Osteocyte (in vitro differentiated cells): ENCODE measurements at regions not wholly inside any gene's neighbourhood (a gene's known extent, or its start where the extent isn't known, plus 50 kb on each side); places are given as distances from the start of the nearest gene placed in this dataset.
A peak's percentile ranks its signal among the peaks of the same experiment; 100 is the strongest.

ENCODE experiments used
- DNase-seq: peaks from one replicate; pipeline ENCODE4 v3.0.0; 2021; ENCODE audit warnings: mixed read lengths; ENCODE audit not compliant: unreplicated experiment; ENCODE audit errors: extremely low spot score
- H3K27ac Mint-ChIP-seq: one replicate; pipeline ENCODE4 v1.8.0; 2021; ENCODE audit warnings: mild to moderate bottlenecking, mixed read lengths; ENCODE audit not compliant: unreplicated experiment
- H3K27me3 Mint-ChIP-seq: one replicate; pipeline ENCODE4 v1.8.0; 2021; ENCODE audit warnings: mixed read lengths; ENCODE audit not compliant: unreplicated experiment
- H3K36me3 Mint-ChIP-seq: one replicate; pipeline ENCODE4 v1.8.0; 2021; ENCODE audit warnings: mixed read lengths; ENCODE audit not compliant: unreplicated experiment
- H3K4me1 Mint-ChIP-seq: one replicate; pipeline ENCODE4 v1.8.0; 2021; ENCODE audit warnings: mixed read lengths; ENCODE audit not compliant: unreplicated experiment
- H3K4me3 Mint-ChIP-seq: one replicate; pipeline ENCODE4 v1.8.0; 2021; ENCODE audit warnings: mild to moderate bottlenecking, moderate library complexity, mixed read lengths; ENCODE audit not compliant: unreplicated experiment
- H3K9me3 Mint-ChIP-seq: one replicate; pipeline ENCODE4 v1.8.0; 2021; ENCODE audit warnings: mixed read lengths; ENCODE audit not compliant: unreplicated experiment
- CTCF ChIP-seq: fragments of 200-600 bp; sonication (generic); IDR thresholded peaks from 2 replicates; pipeline ENCODE4 v1.5.0; 2021; ENCODE audit warnings: antibody characterized with exemption, mild to moderate bottlenecking, moderate library complexity

- peak; percentile 69 for TF ChIP-seq CTCF
- H3K27me3 Mint-ChIP-seq: peaks cover 5% of the 10 kb centered on the region
- H3K4me3 Mint-ChIP-seq: no peak overlapping the region
These were observed 77.6 kb upstream of the CHRM3 start for GRCh38 chr1:239308701-239309333.

GRCh38 chr1:239307886-239308285, 78.5 kb upstream of the CHRM3 start:
- no peaks in the 10 kb centered on the region for H3K4me1 Mint-ChIP-seq
- TF ChIP-seq CTCF: no peak
- H3K27ac Mint-ChIP-seq: no peak overlapping the region
- H3K36me3 Mint-ChIP-seq: no peaks in the 10 kb centered on the region
- peaks cover 5% of the 10 kb centered on the region for H3K27me3 Mint-ChIP-seq
- no peak overlapping the region for H3K4me3 Mint-ChIP-seq
- no peaks in the 10 kb centered on the region for H3K9me3 Mint-ChIP-seq
- DNase-seq: no peak

More at GRCh38 chr1:239308701-239309333, 77.6 kb upstream of the CHRM3 start:
- no peak for DNase-seq
- no peaks in the 10 kb centered on the region for H3K4me1 Mint-ChIP-seq
- H3K27ac Mint-ChIP-seq: no peak overlapping the region
- no peaks in the 10 kb centered on the region for H3K9me3 Mint-ChIP-seq
- no peaks in the 10 kb centered on the region for H3K36me3 Mint-ChIP-seq

GRCh38 chr1:239306426-239306825, 79.9 kb upstream of the CHRM3 start:
- no peaks in the 10 kb centered on the region for H3K36me3 Mint-ChIP-seq
- TF ChIP-seq CTCF: no peak
- DNase-seq: no peak
- no peaks in the 10 kb centered on the region for H3K9me3 Mint-ChIP-seq
- peaks cover 5% of the 10 kb centered on the region for H3K27me3 Mint-ChIP-seq
- no peak overlapping the region for H3K27ac Mint-ChIP-seq
- no peak overlapping the region for H3K4me3 Mint-ChIP-seq
- H3K4me1 Mint-ChIP-seq: no peaks in the 10 kb centered on the region

GRCh38 chr1:239303289-239303688, 83.1 kb upstream of the CHRM3 start:
- Mint-ChIP-seq H3K27me3 (peaks cover 9% of the 10 kb centered on the region), H3K36me3 (no peaks in the 10 kb centered on the region), H3K4me3 (no peak overlapping the region), H3K4me1 (no peaks in the 10 kb centered on the region), H3K27ac (no peak overlapping the region), H3K9me3 (no peaks in the 10 kb centered on the region)
- DNase-seq: no peak
- TF ChIP-seq CTCF: no peak

- no peak for DNase-seq
- TF ChIP-seq CTCF: no peak
- Mint-ChIP-seq H3K27me3 (peaks cover 9% of the 10 kb centered on the region), H3K36me3 (no peaks in the 10 kb centered on the region), H3K27ac (no peak overlapping the region), H3K4me1 (no peaks in the 10 kb centered on the region), H3K4me3 (no peak overlapping the region), H3K9me3 (no peaks in the 10 kb centered on the region)
These were observed 83.7 kb upstream of the CHRM3 start for GRCh38 chr1:239302696-239303095.
